Activated B cell treated with CpG ODN at 0.5 μM for 24 hours (primary cell): ENCODE measurements at regions not wholly inside any gene's neighbourhood (a gene's known extent, or its start where the extent isn't known, plus 50 kb on each side); places are given as distances from the start of the nearest gene placed in this dataset.

Experiments used
- ATAC-seq: fragments of 200-7000 bp; cut with Tn5 transposase; one replicate; pipeline ENCODE4 v1.10.0; 2021; ENCODE audit warnings: low read depth, mild to moderate bottlenecking, moderate library complexity
- CTCF ChIA-PET: fragments of 350-600 bp; sonication (Branson Sonifier 250); formaldehyde crosslinking; loops from one replicate; lab custom pipeline; 2021; ENCODE audit warnings: antibody characterized with exemption; lab: Charles Lee
- POLR2A ChIA-PET: fragments of 350-600 bp; sonication (Branson Sonifier 250); formaldehyde crosslinking; loops from one replicate; lab custom pipeline; 2021; ENCODE audit warnings: antibody characterized with exemption; lab: Charles Lee
- DNase-seq: peaks from one replicate; pipeline ENCODE4 v3.0.0; 2022
- H3K27ac Mint-ChIP-seq: one replicate; pipeline ENCODE4 v1.8.0; 2020; ENCODE audit warnings: mixed read lengths
- H3K27me3 Mint-ChIP-seq: one replicate; pipeline ENCODE4 v1.8.0; 2021; ENCODE audit warnings: mixed read lengths
- H3K36me3 Mint-ChIP-seq: one replicate; pipeline ENCODE4 v1.8.0; 2021; ENCODE audit warnings: low read depth, mixed read lengths
- H3K4me1 Mint-ChIP-seq: one replicate; pipeline ENCODE4 v1.8.0; 2021; ENCODE audit warnings: mixed read lengths
- H3K4me3 Mint-ChIP-seq: one replicate; pipeline ENCODE4 v1.8.0; 2020; ENCODE audit warnings: mild to moderate bottlenecking, mixed read lengths
- H3K9me3 Mint-ChIP-seq: one replicate; pipeline ENCODE4 v1.8.0; 2020; ENCODE audit warnings: mixed read lengths
- intact Hi-C: fragments of 100-400 bp; cut with micrococcal nuclease; formaldehyde crosslinking; loops from one replicate; pipeline ENCODE4 v1.15.1; 2024
- TF ChIP-seq, protein P1 (sequence below): fragments of 200-600 bp; IDR thresholded peaks from one replicate; pipeline ENCODE4 v1.8.0; 2022; ENCODE audit warnings: antibody characterized with exemption, mild to moderate bottlenecking

DNA sequence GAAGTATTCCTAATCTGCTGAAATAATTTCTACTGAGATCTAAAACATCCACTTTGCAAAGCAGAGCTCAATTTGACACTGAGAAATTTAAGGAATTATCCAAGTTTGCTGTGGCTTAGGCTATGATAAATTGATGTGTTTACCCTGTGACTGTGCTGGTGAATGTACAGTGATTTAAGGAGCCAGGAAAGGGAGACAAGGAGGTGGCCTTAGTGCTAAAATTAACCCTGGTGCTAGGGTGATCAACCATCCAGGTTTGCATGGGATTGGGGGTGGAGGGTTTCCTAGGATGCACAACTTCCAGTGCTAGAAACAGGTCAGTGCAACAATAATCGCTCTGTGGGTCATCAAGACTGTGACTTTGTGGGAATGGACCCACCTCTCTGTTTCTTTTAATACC lies 307.5 kb upstream of the SPRED2 start:
- ChIA-PET POLR2A (no interaction called here), CTCF (no interaction called here)
- no peak for DNase-seq
- no peak overlapping the region for H3K4me3 Mint-ChIP-seq
- ATAC-seq: no peak
- no peaks in the 10 kb centered on the region for H3K36me3 Mint-ChIP-seq
- H3K27me3 Mint-ChIP-seq: peaks cover 26% of the 10 kb centered on the region
- H3K9me3 Mint-ChIP-seq: peaks cover 3% of the 10 kb centered on the region
- TF ChIP-seq, protein P1, sequence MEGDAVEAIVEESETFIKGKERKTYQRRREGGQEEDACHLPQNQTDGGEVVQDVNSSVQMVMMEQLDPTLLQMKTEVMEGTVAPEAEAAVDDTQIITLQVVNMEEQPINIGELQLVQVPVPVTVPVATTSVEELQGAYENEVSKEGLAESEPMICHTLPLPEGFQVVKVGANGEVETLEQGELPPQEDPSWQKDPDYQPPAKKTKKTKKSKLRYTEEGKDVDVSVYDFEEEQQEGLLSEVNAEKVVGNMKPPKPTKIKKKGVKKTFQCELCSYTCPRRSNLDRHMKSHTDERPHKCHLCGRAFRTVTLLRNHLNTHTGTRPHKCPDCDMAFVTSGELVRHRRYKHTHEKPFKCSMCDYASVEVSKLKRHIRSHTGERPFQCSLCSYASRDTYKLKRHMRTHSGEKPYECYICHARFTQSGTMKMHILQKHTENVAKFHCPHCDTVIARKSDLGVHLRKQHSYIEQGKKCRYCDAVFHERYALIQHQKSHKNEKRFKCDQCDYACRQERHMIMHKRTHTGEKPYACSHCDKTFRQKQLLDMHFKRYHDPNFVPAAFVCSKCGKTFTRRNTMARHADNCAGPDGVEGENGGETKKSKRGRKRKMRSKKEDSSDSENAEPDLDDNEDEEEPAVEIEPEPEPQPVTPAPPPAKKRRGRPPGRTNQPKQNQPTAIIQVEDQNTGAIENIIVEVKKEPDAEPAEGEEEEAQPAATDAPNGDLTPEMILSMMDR: no peak
- no peaks in the 10 kb centered on the region for H3K4me1 Mint-ChIP-seq
- H3K27ac Mint-ChIP-seq: no peak overlapping the region
- intact Hi-C loops: no loop called here

DNA sequence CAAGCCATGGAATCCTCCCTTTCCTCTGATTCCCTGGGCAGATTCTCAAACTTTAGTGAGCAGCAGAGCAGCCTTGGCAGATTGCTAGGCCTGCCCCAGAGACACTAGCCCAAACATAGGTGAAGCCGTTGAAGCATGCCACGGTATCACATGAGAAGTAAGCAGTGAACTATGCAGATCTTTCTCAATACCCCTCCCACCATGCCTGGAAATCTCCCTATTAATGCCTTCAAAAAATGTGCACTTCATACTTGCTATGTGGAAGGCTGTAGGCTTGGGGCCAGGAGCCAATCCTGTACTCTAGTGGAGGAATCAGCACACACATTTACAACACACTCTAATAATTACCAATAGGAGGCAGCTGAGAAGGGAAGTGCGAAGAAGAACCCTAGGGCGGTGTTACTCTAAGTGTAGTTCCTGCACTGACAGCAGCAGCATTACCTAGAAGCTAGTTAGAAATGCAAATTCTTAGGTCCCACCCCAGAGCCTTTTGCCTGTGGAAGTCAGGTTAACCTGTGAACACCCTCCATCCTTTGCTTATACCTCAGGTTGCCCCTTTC lies 305.1 kb upstream of the SPRED2 start:
- TF ChIP-seq, protein P1: no peak
- Mint-ChIP-seq H3K4me1 (no peaks in the 10 kb centered on the region), H3K4me3 (no peak overlapping the region), H3K36me3 (no peaks in the 10 kb centered on the region), H3K27ac (no peak overlapping the region), H3K27me3 (peaks cover 32% of the 10 kb centered on the region), H3K9me3 (peaks cover 3% of the 10 kb centered on the region)
- intact Hi-C loops: no loop called here
- DNase-seq: no peak
- no peak for ATAC-seq
- ChIA-PET CTCF (no interaction called here), POLR2A (no interaction called here)

DNA sequence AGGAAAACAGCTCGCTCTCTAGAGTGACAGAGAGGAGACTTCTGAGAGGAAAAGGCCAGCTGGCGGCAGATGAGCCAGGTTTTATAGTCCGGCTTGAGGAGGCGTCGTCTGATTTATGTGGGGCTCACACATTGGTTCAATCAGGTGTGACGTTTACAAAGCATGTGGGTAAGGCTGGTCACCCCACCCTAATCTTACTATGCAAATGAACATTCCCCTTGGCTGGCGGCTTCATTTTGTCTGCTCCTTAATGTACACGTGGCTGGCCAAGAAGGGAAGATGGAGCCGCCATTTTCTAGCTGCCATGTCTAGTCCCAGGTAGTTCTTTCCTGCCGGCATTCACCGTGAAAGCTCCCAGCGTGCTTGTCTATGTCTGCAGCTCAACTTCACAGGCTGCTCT lies 299.1 kb upstream of the SPRED2 start:
- no peak overlapping the region for H3K4me3 Mint-ChIP-seq
- TF ChIP-seq, protein P1: no peak
- H3K4me1 Mint-ChIP-seq: no peaks in the 10 kb centered on the region
- ATAC-seq (no peak), DNase-seq (no peak)
- ChIA-PET POLR2A (no interaction called here), CTCF (no interaction called here)
- no peak overlapping the region for H3K27ac Mint-ChIP-seq
- intact Hi-C loops: no loop called here
- no peaks in the 10 kb centered on the region for H3K36me3 Mint-ChIP-seq
- peaks cover 2% of the 10 kb centered on the region for H3K9me3 Mint-ChIP-seq
- peaks cover 21% of the 10 kb centered on the region for H3K27me3 Mint-ChIP-seq

DNA sequence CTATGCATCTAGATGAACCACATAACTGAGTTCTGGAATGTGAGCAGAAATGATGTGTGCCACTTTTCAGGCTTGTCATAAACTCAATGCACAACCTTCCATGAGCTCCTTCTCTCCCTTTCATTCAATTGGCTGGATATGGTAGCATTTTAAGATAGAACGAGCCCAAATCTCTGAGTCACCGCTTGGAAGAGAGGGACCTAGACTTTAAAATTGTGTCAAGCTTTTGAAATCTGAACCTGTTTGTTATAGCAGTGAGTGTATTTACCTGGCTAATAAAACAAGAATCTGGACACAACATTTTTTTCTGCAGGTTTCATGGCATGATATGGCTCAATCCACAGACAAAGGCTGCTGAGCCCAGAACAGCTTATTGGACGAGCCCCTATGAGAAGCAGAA lies 297.8 kb upstream of the SPRED2 start:
- ATAC-seq: no peak
- H3K36me3 Mint-ChIP-seq: no peaks in the 10 kb centered on the region
- H3K9me3 Mint-ChIP-seq: peaks cover 7% of the 10 kb centered on the region
- CTCF ChIA-PET: no interaction called here
- no peaks in the 10 kb centered on the region for H3K4me1 Mint-ChIP-seq
- H3K27me3 Mint-ChIP-seq: peaks cover 15% of the 10 kb centered on the region
- POLR2A ChIA-PET: no interaction called here
- DNase-seq: no peak
- no peak overlapping the region for H3K4me3 Mint-ChIP-seq
- intact Hi-C loops: no loop called here
- TF ChIP-seq, protein P1: no peak
- H3K27ac Mint-ChIP-seq: no peak overlapping the region

DNA sequence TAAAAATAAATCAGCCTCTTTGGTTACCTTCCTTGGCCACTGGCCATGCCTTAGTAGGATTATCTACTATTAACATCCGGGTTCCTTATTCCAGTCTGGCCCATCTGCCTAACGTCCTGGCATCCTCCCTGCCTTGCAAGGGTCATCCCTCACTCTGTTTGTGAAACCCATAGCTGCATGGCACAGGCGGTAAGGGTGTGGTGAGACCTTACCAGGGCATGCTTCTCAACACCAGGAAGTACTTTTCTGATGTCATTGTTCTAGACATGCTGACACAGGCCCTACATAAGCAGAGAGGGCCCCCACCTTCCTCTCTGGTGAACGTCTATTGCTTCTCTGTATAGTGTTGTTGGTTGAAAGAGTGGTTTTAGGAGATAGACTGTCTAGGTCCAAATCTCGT lies 296.8 kb upstream of the SPRED2 start:
- no peaks in the 10 kb centered on the region for H3K36me3 Mint-ChIP-seq
- no peak for DNase-seq
- CTCF ChIA-PET: no interaction called here
- H3K4me1 Mint-ChIP-seq: no peaks in the 10 kb centered on the region
- H3K9me3 Mint-ChIP-seq: peaks cover 7% of the 10 kb centered on the region
- POLR2A ChIA-PET: no interaction called here
- intact Hi-C loops: no loop called here
- peaks cover 11% of the 10 kb centered on the region for H3K27me3 Mint-ChIP-seq
- TF ChIP-seq, protein P1: no peak
- no peak overlapping the region for H3K27ac Mint-ChIP-seq
- no peak overlapping the region for H3K4me3 Mint-ChIP-seq
- ATAC-seq: no peak
